SK-N-SH treated with all-trans-retinoic acid at 6 μM for 48 hours (cell line): ENCODE measurements at regions not wholly inside any gene's neighbourhood (a gene's known extent, or its start where the extent isn't known, plus 50 kb on each side); places are given as distances from the start of the nearest gene placed in this dataset.

Experiments
- ATAC-seq: fragments of 200-7000 bp; cut with Tn5 transposase; 3 replicates; pipeline ENCODE4 v1.9.1; 2020; ENCODE audit warnings: mild to moderate bottlenecking, moderate library complexity
- ARNTL ChIP-seq: fragments of 450-650 bp; formaldehyde crosslinking; IDR thresholded peaks from 2 replicates; pipeline ENCODE4 v1.5.0; 2020; ENCODE audit warnings: low read depth, mild to moderate bottlenecking, moderate library complexity, borderline replicate concordance
- BACH2 ChIP-seq: fragments of 250-450 bp; sonication (Bioruptor Pico); IDR thresholded peaks from 2 replicates; pipeline ENCODE4 v1.9.0; 2021; ENCODE audit warnings: mild to moderate bottlenecking, borderline replicate concordance
- CREB5 ChIP-seq: fragments of 250-450 bp; sonication (Bioruptor Pico); IDR thresholded peaks from 2 replicates; pipeline ENCODE4 v1.5.1; 2020; ENCODE audit warnings: low read depth, mild to moderate bottlenecking, moderate library complexity
- CSDC2 ChIP-seq: fragments of 250-450 bp; sonication (Bioruptor Pico); IDR thresholded peaks from 2 replicates; pipeline ENCODE4 v1.5.0; 2020; ENCODE audit warnings: mild to moderate bottlenecking, moderate library complexity
- ESRRG ChIP-seq: fragments of 250-450 bp; sonication (Bioruptor Pico); IDR thresholded peaks from 2 replicates; pipeline ENCODE4 v1.6.1; 2021; ENCODE audit warnings: mild to moderate bottlenecking
- GLIS3 ChIP-seq: fragments of 250-450 bp; sonication (Bioruptor Pico); IDR thresholded peaks from 2 replicates; pipeline ENCODE4 v1.5.0; 2020; ENCODE audit warnings: mild to moderate bottlenecking, moderate library complexity
- ISL1 ChIP-seq: fragments of 250-450 bp; sonication (Bioruptor Pico); IDR thresholded peaks from 2 replicates; pipeline ENCODE4 v2.1.2; 2022; ENCODE audit warnings: mild to moderate bottlenecking, moderate library complexity
- OSR1 ChIP-seq: fragments of 250-450 bp; sonication (Bioruptor Pico); IDR thresholded peaks from 2 replicates; pipeline ENCODE4 v1.8.0; 2022; ENCODE audit warnings: moderate library complexity, mild to moderate bottlenecking, inconsistent platforms
- PATZ1 ChIP-seq: fragments of 250-450 bp; sonication (Bioruptor Pico); IDR thresholded peaks from 2 replicates; pipeline ENCODE4 v1.8.0; 2020; ENCODE audit warnings: mild to moderate bottlenecking, moderate library complexity, borderline replicate concordance
- PPARA ChIP-seq: fragments of 250-450 bp; sonication (Bioruptor Pico); IDR thresholded peaks from 2 replicates; pipeline ENCODE4 v1.5.0; 2020; ENCODE audit warnings: mild to moderate bottlenecking, borderline replicate concordance
- RARB ChIP-seq: fragments of 250-450 bp; sonication (Bioruptor Pico); IDR thresholded peaks from 2 replicates; pipeline ENCODE4 v1.8.0; 2021; ENCODE audit warnings: mild to moderate bottlenecking, moderate library complexity
- SNAI2 ChIP-seq: fragments of 250-450 bp; sonication (Bioruptor Pico); IDR thresholded peaks from 2 replicates; pipeline ENCODE4 v1.5.0; 2020; ENCODE audit warnings: mild to moderate bottlenecking, moderate library complexity
- TCF4 ChIP-seq: fragments of 250-450 bp; sonication (Bioruptor Pico); IDR thresholded peaks from 2 replicates; pipeline ENCODE4 v1.8.0; 2021; ENCODE audit warnings: mild to moderate bottlenecking, moderate library complexity, borderline replicate concordance
- TOX ChIP-seq: fragments of 250-450 bp; sonication (Bioruptor Pico); IDR thresholded peaks from 2 replicates; pipeline ENCODE4 v1.8.0; 2021; ENCODE audit warnings: mild to moderate bottlenecking, moderate library complexity, borderline replicate concordance
- TSHZ2 ChIP-seq: fragments of 250-450 bp; sonication (Bioruptor Pico); IDR thresholded peaks from 2 replicates; pipeline ENCODE4 v1.5.0; 2020; ENCODE audit warnings: mild to moderate bottlenecking, moderate library complexity
- ZFP30 ChIP-seq: fragments of 450-650 bp; formaldehyde crosslinking; IDR thresholded peaks from 2 replicates; pipeline ENCODE4 v1.5.0; 2022; ENCODE audit warnings: mild to moderate bottlenecking, moderate library complexity
- ZNF565 ChIP-seq: fragments of 450-650 bp; formaldehyde crosslinking; conservative IDR thresholded peaks from 2 replicates; pipeline ENCODE4 v1.5.0; 2020; ENCODE audit warnings: low read depth, mild to moderate bottlenecking, moderate library complexity
- ZNF70 ChIP-seq: fragments of 450-650 bp; formaldehyde crosslinking; IDR thresholded peaks from 2 replicates; pipeline ENCODE4 v1.5.0; 2020; ENCODE audit warnings: mild to moderate bottlenecking, moderate library complexity
- ZNF8 ChIP-seq: fragments of 450-650 bp; formaldehyde crosslinking; IDR thresholded peaks from 2 replicates; pipeline ENCODE4 v1.5.0; 2020; ENCODE audit warnings: mild to moderate bottlenecking, moderate library complexity

GRCh38 chr6:81987293-81987692 is 234.8 kb upstream of the TENT5A start:
- ATAC-seq: no peak
- TF ChIP-seq ARNTL (CRISPR knock-in tag): no peak
- TF ChIP-seq ISL1 (CRISPR knock-in tag): no peak
- TF ChIP-seq PATZ1 (CRISPR knock-in tag): no peak
- no peak for TF ChIP-seq ZNF70 (CRISPR knock-in tag)
- TF ChIP-seq ESRRG (CRISPR knock-in tag): no peak

GRCh38 chr6:81985191-81985590 is 232.7 kb upstream of the TENT5A start:
- TF ChIP-seq CREB5 (no peak), SNAI2 (CRISPR knock-in tag) (no peak), PPARA (no peak), TOX (CRISPR knock-in tag) (no peak), ZNF8 (CRISPR knock-in tag) (no peak), ARNTL (CRISPR knock-in tag) (no peak), ISL1 (CRISPR knock-in tag) (no peak), ZFP30 (no peak), GLIS3 (CRISPR knock-in tag) (no peak), RARB (CRISPR knock-in tag) (no peak), ZNF565 (CRISPR knock-in tag) (no peak), TSHZ2 (CRISPR knock-in tag) (no peak), OSR1 (CRISPR knock-in tag) (no peak), BACH2 (no peak)
- no peak for ATAC-seq

GRCh38 chr6:81984599-81984998 is 232.1 kb upstream of the TENT5A start:
- TF ChIP-seq RARB (CRISPR knock-in tag) (no peak), TOX (CRISPR knock-in tag) (no peak), ZNF70 (CRISPR knock-in tag) (no peak), PPARA (no peak), SNAI2 (CRISPR knock-in tag) (no peak), ZNF565 (CRISPR knock-in tag) (no peak), ZFP30 (no peak), TCF4 (CRISPR knock-in tag) (no peak), ARNTL (CRISPR knock-in tag) (no peak), ISL1 (CRISPR knock-in tag) (no peak), CSDC2 (no peak)
- no peak for ATAC-seq

- no peak for TF ChIP-seq SNAI2 (CRISPR knock-in tag)
- 0 out of 2 replicates have a peak, but pooled peaks have one; percentile 18 for TF ChIP-seq ISL1 (CRISPR knock-in tag)
- TF ChIP-seq, all 23 proteins: peak for 1
- ATAC-seq: peak; percentile 91
Measured at GRCh38 chr6:81981812-81982211, 229.3 kb upstream of the TENT5A start.

GRCh38 chr6:81979767-81980166 is 227.3 kb upstream of the TENT5A start:
- no peak for TF ChIP-seq CREB5
- TF ChIP-seq ZNF70 (CRISPR knock-in tag): no peak
- TF ChIP-seq ZNF8 (CRISPR knock-in tag): no peak
- TF ChIP-seq PPARA: no peak
- no peak for TF ChIP-seq ISL1 (CRISPR knock-in tag)
- no peak for ATAC-seq
